CD4-positive, alpha-beta memory T cell (primary cell): ENCODE measurements at regions not wholly inside any gene's neighbourhood (a gene's known extent, or its start where the extent isn't known, plus 50 kb on each side); places are given as distances from the start of the nearest gene placed in this dataset.

Experiments
- CTCF ChIA-PET: fragments of 350-600 bp; sonication (Branson Sonifier 250); formaldehyde crosslinking; loops from one replicate; lab custom pipeline; 2021; ENCODE audit warnings: inconsistent platforms; ENCODE audit not compliant: partially characterized antibody; lab: Charles Lee
- POLR2A ChIA-PET: fragments of 350-600 bp; sonication (Branson Sonifier 250); formaldehyde crosslinking; loops from one replicate; lab custom pipeline; 2021; ENCODE audit not compliant: partially characterized antibody; lab: Charles Lee
- DNase-seq, 5 donors: peaks; one replicate each; pipeline versions ENCODE4 v3.0.0 to v3.0.0-alpha.2; 2020 to 2022; ENCODE audit warnings: mixed read lengths in 1 of 5
- H3K27ac ChIP-seq: one replicate; pipeline ENCODE4 v1.7.0; 2013; ENCODE audit warnings: low read depth, low read length
- H3K27me3 ChIP-seq: 2 replicates; pipeline ENCODE4 v1.7.0; 2013; ENCODE audit warnings: mild to moderate bottlenecking, low read length, moderate library complexity; ENCODE audit not compliant: insufficient read depth
- H3K36me3 ChIP-seq: 2 replicates; pipeline ENCODE4 v1.7.0; 2013; ENCODE audit warnings: mild to moderate bottlenecking, low read length, moderate library complexity; ENCODE audit not compliant: insufficient read depth
- H3K4me1 ChIP-seq: 2 replicates; pipeline ENCODE4 v1.7.0; 2013; ENCODE audit warnings: mild to moderate bottlenecking, low read length, moderate library complexity; ENCODE audit not compliant: insufficient read depth
- H3K4me3 ChIP-seq, 2 donors: one replicate each; pipeline ENCODE4 v1.7.0; 2013; ENCODE audit warnings: low read length in 2 of 2, mild to moderate bottlenecking in 1 of 2
- H3K9me3 ChIP-seq, 2 donors: one replicate each; pipeline ENCODE4 v1.7.0; 2013; ENCODE audit warnings: low read length in 2 of 2, control low read depth in 1 of 2; ENCODE audit not compliant: control insufficient read depth in 1 of 2
- H3K27ac Mint-ChIP-seq, 7 donors: one replicate each; pipeline ENCODE4 v1.8.0; 2020 to 2021; ENCODE audit warnings: mixed read lengths in 7 of 7, mild to moderate bottlenecking in 6 of 7, inconsistent platforms in 3 of 7, moderate library complexity in 3 of 7
- H3K27me3 Mint-ChIP-seq, 2 donors: one replicate each; pipeline ENCODE4 v1.8.0; 2020 to 2021; ENCODE audit warnings: mixed read lengths in 2 of 2
- H3K36me3 Mint-ChIP-seq, 2 donors: one replicate each; pipeline ENCODE4 v1.8.0; 2020 to 2021; ENCODE audit warnings: mixed read lengths in 2 of 2, inconsistent platforms in 1 of 2, mild to moderate bottlenecking in 1 of 2
- H3K4me1 Mint-ChIP-seq, 4 donors: one replicate each; pipeline ENCODE4 v1.8.0; 2020 to 2021; ENCODE audit warnings: mixed read lengths in 4 of 4, mild to moderate bottlenecking in 1 of 4
- H3K4me3 Mint-ChIP-seq, 8 donors: one replicate each; pipeline ENCODE4 v1.8.0; 2020 to 2021; ENCODE audit warnings: mixed read lengths in 8 of 8, mild to moderate bottlenecking in 7 of 8, moderate library complexity in 6 of 8, inconsistent platforms in 3 of 8
- H3K9me3 Mint-ChIP-seq, 8 donors: one replicate each; pipeline ENCODE4 v1.8.0; 2020 to 2021; ENCODE audit warnings: mixed read lengths in 8 of 8, mild to moderate bottlenecking in 5 of 8, inconsistent platforms in 3 of 8, moderate library complexity in 1 of 8
- intact Hi-C: fragments of 100-400 bp; cut with micrococcal nuclease; formaldehyde crosslinking; loops from one replicate; pipeline ENCODE4 v1.15.1; 2023

DNA sequence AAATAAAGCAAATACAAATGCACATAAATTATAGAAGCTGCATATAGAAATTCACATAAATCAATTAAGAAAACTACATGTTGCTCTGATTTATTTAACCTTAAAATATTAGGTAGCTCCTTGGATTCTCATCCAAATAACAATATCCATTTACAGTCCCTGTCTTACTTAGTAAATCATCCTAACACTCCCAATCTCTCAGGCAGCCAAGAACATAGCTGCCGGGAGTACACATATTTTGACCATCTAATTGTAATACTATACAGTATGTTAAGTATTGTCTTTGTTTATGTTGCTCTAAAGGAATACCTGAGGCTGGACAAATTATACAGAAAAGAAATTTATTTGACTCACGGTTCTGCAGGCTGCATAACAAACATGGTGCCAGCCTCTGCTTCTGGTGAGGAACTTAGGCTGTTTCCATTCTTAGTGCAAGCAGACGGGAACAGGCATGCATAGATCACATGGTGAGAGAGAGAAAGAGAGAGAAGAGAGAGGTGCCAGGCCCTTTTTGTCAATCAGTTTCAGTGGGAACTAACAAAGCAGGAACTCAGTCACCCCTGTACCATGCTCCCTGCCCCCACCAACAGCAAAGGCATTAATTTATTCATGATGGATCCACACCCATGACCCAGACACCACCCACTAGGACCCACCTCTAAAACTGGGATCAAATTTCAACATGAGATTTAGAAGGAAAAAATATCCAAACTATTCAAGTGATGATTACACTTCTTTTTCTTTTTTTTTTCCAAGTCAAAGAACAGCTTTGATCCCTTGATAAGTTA, 614.8 kb upstream of the TECRL start:
- Histone ChIP-seq H3K4me1 (no peaks in the 10 kb centered on the region), H3K36me3 (no peaks in the 10 kb centered on the region), H3K27me3 (no peaks in the 10 kb centered on the region), H3K27ac (no peak overlapping the region), H3K9me3 (no peaks in the 10 kb centered on the region), H3K4me3 (no peak overlapping the region)
- Mint-ChIP-seq H3K4me1 (no peaks in the 10 kb centered on the region), H3K27ac (no peak overlapping the region), H3K27me3 (no peaks in the 10 kb centered on the region), H3K9me3 (peaks cover 0 to 21% (median 8%) of the 10 kb centered on the region in 8 donors), H3K36me3 (no peaks in the 10 kb centered on the region), H3K4me3 (no peak overlapping the region)
- intact Hi-C loops: no loop called here
- DNase-seq: no peak
- ChIA-PET CTCF (no interaction called here), POLR2A (no interaction called here)

DNA sequence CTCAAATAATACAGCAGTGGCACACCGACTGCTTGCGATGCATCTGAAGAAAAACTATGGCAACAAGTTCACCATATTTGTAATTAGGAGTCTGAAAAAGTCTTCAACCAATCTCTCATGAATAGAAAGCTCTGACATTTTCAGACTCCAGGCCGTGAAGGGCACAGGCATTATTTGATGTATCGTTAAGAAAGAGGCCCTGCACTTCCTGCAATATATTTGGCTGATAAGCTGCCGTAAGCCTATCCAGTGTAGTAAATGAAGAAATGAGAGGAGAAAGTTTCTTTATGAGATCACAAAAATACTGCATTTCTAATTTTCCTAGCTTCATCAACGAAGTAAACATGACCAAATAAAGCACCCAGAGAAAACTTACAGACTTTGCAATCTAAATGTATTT, 613.8 kb upstream of the TECRL start:
- H3K27ac ChIP-seq: no peak overlapping the region
- H3K4me1 Mint-ChIP-seq: no peaks in the 10 kb centered on the region
- intact Hi-C loops: no loop called here
- H3K4me3 ChIP-seq: no peak overlapping the region
- POLR2A ChIA-PET: no interaction called here
- CTCF ChIA-PET: no interaction called here
- no peaks in the 10 kb centered on the region for H3K36me3 ChIP-seq
- no peaks in the 10 kb centered on the region for H3K9me3 ChIP-seq
- no peaks in the 10 kb centered on the region for H3K4me1 ChIP-seq
- H3K36me3 Mint-ChIP-seq: no peaks in the 10 kb centered on the region
- H3K27ac Mint-ChIP-seq: no peak overlapping the region
- H3K27me3 ChIP-seq: no peaks in the 10 kb centered on the region
- peaks cover 0 to 16% (median 5%) of the 10 kb centered on the region in 8 donors for H3K9me3 Mint-ChIP-seq
- no peak for DNase-seq
- H3K4me3 Mint-ChIP-seq: no peak overlapping the region
- H3K27me3 Mint-ChIP-seq: no peaks in the 10 kb centered on the region

DNA sequence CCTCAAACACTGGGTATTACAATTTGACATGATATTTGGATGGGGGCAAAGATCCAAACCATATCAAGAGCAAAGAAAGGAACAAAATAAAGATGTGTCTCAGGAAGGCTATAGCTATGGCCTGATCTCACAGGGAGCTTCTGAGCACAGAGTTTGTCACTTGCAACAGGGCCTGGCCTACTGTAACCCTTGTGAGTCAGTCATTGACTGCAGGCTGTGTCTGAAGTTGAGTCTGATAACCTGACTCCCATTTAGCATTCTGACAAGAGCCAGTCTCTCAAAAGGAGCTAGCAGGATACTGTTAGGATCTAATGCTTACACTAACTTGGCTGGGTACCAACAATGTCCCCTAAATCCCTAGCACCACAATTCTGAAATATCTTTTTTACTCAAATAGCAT, 612.5 kb upstream of the TECRL start:
- no peak overlapping the region for H3K4me3 ChIP-seq
- H3K4me1 ChIP-seq: no peaks in the 10 kb centered on the region
- H3K27ac ChIP-seq: no peak overlapping the region
- H3K27ac Mint-ChIP-seq: no peak overlapping the region
- intact Hi-C loops: no loop called here
- no peaks in the 10 kb centered on the region for H3K27me3 ChIP-seq
- H3K9me3 Mint-ChIP-seq: peaks cover 0 to 19% (median 5%) of the 10 kb centered on the region in 8 donors
- H3K27me3 Mint-ChIP-seq: no peaks in the 10 kb centered on the region
- H3K36me3 Mint-ChIP-seq: no peaks in the 10 kb centered on the region
- H3K36me3 ChIP-seq: no peaks in the 10 kb centered on the region
- no peaks in the 10 kb centered on the region for H3K9me3 ChIP-seq
- no peak overlapping the region for H3K4me3 Mint-ChIP-seq
- POLR2A ChIA-PET: no interaction called here
- CTCF ChIA-PET: no interaction called here
- no peaks in the 10 kb centered on the region for H3K4me1 Mint-ChIP-seq
- DNase-seq: no peak

DNA sequence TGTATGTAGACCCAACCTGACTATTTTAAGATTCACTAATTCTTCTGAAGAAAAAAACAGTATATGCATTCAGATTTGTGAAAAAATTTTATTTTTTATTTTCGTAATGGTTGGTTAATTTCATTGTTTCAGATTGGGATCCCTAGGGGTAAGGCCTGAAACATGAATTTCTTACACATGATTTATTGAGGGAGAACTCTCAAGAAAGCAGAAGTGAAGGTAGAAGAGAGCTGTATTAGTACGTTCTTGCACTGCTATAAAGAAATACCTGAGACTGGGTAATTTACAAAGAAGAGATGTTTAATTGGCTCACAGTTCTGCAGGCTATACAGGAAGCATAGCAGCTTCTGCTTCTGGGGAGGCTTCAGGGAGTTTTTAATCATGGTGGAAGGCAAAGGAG, 611.9 kb upstream of the TECRL start:
- Histone ChIP-seq H3K9me3 (no peaks in the 10 kb centered on the region), H3K4me3 (no peak overlapping the region), H3K36me3 (no peaks in the 10 kb centered on the region), H3K4me1 (no peaks in the 10 kb centered on the region), H3K27me3 (no peaks in the 10 kb centered on the region), H3K27ac (no peak overlapping the region)
- no peak overlapping the region for H3K27ac Mint-ChIP-seq
- H3K4me1 Mint-ChIP-seq: no peaks in the 10 kb centered on the region
- no peaks in the 10 kb centered on the region for H3K36me3 Mint-ChIP-seq
- ChIA-PET CTCF (no interaction called here), POLR2A (no interaction called here)
- peaks cover 0 to 19% (median 3%) of the 10 kb centered on the region in 8 donors for H3K9me3 Mint-ChIP-seq
- no peak for DNase-seq
- H3K4me3 Mint-ChIP-seq: no peak overlapping the region
- intact Hi-C loops: no loop called here
- no peaks in the 10 kb centered on the region for H3K27me3 Mint-ChIP-seq

DNA sequence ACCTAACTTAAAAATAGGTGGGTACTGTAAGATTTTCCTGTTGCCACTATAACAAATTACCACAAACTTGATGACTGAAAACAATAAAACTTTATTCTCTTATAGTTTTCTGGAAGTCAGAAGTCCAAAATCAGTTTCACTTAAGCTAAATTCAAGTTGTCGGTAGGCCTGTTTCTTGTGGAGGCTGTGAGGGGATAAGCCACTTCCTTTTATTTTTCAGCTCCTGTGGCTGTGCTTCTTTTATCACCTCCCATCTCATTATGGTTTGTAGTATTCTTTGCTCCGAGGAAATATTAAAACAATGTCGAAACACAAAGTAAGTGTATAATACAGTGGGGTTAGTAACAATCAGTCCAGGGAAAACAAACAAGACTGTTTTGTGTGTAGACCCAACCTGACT, 610.5 kb upstream of the TECRL start:
- Histone ChIP-seq H3K4me3 (no peak overlapping the region), H3K4me1 (no peaks in the 10 kb centered on the region), H3K27ac (no peak overlapping the region), H3K9me3 (no peaks in the 10 kb centered on the region), H3K27me3 (no peaks in the 10 kb centered on the region), H3K36me3 (no peaks in the 10 kb centered on the region)
- Mint-ChIP-seq H3K27me3 (no peaks in the 10 kb centered on the region), H3K4me1 (no peaks in the 10 kb centered on the region), H3K27ac (no peak overlapping the region), H3K9me3 (peaks cover 0 to 14% (median 3%) of the 10 kb centered on the region in 8 donors), H3K36me3 (no peaks in the 10 kb centered on the region), H3K4me3 (no peak overlapping the region)
- DNase-seq: no peak
- ChIA-PET POLR2A (no interaction called here), CTCF (no interaction called here)
- intact Hi-C loops: no loop called here

DNA sequence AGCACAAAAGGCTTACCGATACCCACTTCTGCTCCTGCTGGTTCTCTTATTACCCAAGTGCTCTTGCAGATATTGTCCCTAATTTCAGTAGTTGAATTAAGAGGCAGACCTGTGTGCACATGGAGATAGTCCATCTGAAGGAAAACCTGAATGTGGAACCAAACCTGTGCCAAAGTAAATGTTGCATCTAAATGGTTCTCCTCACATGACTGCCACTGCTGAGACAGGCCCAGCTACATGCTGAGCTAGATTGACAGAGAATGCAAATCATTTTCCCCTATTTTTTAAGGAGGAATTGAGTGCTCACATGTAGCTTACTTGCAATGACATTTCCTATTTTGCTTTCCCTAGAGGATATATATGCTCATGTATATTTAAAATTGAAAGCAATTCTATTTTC, 609.1 kb upstream of the TECRL start:
- peaks cover 0 to 10% (median under 1%) of the 10 kb centered on the region in 8 donors for H3K9me3 Mint-ChIP-seq
- CTCF ChIA-PET: no interaction called here

DNA sequence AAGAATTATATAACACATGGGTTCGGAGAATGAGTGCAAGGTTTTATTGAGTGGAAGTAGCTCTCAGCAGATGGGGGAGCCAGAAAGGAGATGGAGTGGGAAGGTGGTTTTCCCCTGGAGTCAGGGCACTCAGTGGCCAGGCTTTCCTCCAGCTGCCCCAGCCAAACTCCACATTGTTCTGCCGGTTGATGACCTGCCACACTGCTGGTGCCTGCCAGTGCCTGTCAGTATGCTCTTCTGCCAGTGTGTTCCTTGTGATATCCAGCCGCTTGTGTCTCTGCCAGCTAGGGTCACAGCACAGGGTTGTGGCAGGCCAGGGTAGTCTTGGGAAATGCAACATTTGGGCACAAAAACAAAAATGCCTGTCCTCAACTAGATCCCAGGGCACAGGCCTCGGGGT, 604.8 kb upstream of the TECRL start:
- ChIA-PET POLR2A (no interaction called here), CTCF (no interaction called here)
- Mint-ChIP-seq H3K27me3 (no peaks in the 10 kb centered on the region), H3K27ac (no peak overlapping the region), H3K4me3 (no peak overlapping the region), H3K4me1 (no peaks in the 10 kb centered on the region), H3K9me3 (peaks cover 0 to 7% (median 2%) of the 10 kb centered on the region in 8 donors), H3K36me3 (no peaks in the 10 kb centered on the region)
- DNase-seq: no peak
- Histone ChIP-seq H3K9me3 (no peaks in the 10 kb centered on the region), H3K27ac (no peak overlapping the region), H3K27me3 (no peaks in the 10 kb centered on the region), H3K4me1 (no peaks in the 10 kb centered on the region), H3K4me3 (no peak overlapping the region), H3K36me3 (no peaks in the 10 kb centered on the region)
- intact Hi-C loops: no loop called here

More for the DNA sequence above, 609.1 kb upstream of the TECRL start:
- no peaks in the 10 kb centered on the region for H3K4me1 Mint-ChIP-seq
- H3K36me3 ChIP-seq: no peaks in the 10 kb centered on the region
- no peaks in the 10 kb centered on the region for H3K4me1 ChIP-seq
- POLR2A ChIA-PET: no interaction called here
- H3K9me3 ChIP-seq: no peaks in the 10 kb centered on the region
- no peaks in the 10 kb centered on the region for H3K36me3 Mint-ChIP-seq
- intact Hi-C loops: no loop called here
- no peak overlapping the region for H3K27ac ChIP-seq
- no peaks in the 10 kb centered on the region for H3K27me3 ChIP-seq
- H3K4me3 Mint-ChIP-seq: no peak overlapping the region
- H3K4me3 ChIP-seq: no peak overlapping the region
- no peak for DNase-seq
- no peaks in the 10 kb centered on the region for H3K27me3 Mint-ChIP-seq
- H3K27ac Mint-ChIP-seq: no peak overlapping the region
